Inflammatory macrophage treated with lipopolysaccharide for 1 hour (primary cell): ENCODE measurements at regions not wholly inside any gene's neighbourhood (a gene's known extent, or its start where the extent isn't known, plus 50 kb on each side); places are given as distances from the start of the nearest gene placed in this dataset.

Experiments used
- DNase-seq, 2 donors: peaks; one replicate each; pipeline ENCODE4 v3.0.0-alpha.2; 2020 to 2022

DNA sequence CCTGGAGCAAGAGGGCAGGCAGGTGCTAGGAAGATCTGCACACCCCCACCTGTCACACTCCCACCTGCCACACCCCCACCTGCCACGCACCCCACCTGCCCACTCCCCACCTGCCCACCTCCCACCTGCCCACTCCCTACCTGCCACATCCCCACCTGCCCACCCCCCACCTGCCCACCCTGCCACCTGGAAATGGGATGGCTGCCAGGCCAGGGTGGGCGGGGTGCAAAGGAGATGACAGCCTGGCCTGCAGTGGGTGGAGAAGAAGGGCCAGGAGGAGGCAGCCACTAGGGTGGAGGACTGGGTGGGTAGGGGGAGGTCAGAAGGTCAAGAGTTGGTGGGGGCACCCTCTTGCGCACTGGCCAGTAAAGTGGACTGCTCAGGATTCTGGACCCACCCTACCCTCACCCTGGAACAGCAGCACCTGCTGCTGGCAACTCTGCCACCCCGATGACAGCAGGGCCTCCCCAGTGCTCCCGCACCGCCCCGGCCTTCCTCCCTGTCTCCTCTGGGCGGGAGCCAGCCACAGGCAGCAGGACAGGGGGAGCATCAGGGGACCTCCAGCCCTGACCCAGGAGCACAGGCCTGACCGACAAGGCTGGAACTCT lies 66.8 kb upstream of the NKX1-1 start:
- no peak for DNase-seq

DNA sequence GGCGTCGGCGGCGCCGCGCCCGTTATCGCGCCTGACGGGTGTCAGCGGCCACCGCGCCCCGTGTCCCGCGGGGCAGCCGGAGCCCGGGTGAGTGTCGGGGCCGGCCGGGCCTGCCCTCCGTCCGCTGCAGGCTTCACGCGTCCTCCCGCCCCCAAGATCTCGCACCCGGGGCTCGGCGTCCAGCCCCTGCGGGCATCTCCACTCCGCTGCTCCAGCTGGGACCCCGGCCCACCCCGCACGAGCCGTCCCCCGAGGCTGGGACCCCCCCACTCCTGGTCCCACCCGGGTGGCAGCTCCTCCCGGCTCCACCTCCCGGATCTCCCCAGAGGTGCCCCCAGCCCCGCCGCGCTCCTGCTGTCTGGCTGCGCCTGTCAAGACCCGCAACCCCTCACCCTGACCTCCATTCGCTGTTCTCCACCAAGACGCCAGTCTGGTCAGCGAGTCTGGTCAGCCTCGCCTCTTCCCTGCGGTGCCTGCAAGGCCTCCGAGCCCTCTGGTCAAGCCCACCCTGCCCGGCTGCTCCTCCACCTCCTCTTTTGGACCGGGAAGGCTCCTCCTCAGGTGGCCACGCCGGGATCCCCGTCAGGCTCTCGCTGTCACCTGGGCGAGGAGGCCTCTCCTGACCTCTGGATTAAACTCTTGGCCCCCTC lies 66.0 kb upstream of the NKX1-1 start:
- DNase-seq: no peak

DNA sequence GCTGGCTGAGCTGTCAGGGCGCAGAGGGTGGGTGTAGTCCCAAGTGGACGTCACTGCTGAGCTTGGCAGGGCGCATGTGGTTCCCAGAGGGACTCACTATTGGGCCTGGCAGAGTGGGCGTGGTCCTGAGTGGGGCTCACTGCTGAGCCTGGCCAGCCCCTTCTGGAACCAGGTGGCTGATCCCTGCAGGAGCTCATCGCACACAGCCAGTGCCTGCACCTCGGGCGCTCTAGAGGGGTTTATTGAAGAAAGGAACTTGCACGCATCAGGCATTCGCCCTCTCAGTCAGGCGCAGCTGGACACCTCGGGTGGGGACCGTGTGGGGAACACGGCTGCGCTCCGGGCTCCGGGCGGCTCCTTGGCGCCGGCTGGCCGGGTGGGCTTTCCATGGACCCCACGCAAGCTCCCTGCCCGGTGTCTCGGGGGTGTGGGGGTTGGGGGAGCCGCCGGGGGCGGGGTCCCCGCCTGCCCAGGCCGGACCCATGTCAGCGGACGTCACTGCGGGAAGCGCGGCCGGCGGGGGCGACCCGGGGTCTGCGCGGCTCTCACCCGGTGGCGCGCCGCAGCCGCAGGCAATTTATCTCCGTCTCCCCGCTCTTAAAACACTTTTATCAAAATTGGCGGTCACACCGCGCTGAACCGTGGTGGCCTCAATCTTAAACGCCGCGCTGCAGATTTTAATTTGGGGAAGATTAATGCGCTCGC lies 65.4 kb upstream of the NKX1-1 start:
- no peak for DNase-seq

DNA sequence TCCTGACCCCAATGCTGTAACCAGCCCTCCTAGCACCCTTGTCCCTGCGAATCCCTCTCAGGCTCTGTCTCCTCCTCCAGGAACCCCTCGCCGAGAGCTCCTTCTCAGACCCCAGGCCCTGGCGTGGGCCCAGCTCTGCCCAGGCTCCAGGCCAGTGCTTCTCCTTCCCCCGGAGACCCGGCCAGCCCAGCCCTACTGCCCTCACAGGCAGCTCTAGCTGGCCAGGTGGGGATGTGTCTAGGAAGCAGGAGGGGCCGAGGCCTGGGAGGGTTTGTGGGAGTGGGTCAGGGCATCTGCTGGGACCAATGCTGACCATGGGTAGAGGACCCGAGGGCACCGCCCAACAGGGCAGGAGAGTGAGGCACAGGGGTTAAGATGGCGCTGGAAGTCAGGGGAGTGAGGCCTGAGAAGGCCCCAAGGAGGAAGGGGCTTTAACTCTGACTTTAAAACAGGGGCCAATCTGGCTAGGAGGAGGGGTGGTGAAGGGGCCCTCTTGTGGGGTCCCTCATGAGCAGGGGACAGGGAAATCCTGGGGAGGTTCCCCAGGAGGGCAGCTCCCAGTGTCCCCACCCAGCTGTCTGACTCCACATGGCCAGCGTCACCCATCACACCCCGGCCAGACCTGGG lies 64.7 kb upstream of the NKX1-1 start:
- DNase-seq: no peak

DNA sequence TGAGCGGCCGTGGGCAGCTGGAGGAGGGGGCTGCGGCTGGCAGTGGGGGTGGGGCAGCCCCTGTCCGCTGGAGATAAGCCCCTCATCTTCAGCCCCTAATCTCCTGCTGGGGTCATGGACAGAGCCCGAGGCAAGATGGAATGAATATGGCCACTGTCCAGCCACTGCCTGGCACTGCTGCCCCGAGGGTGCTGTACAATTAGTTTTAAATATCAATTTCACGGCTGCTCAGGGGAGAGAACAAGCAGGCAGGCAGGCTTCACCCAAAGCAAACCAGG lies 64.1 kb upstream of the NKX1-1 start:
- no peak for DNase-seq

DNA sequence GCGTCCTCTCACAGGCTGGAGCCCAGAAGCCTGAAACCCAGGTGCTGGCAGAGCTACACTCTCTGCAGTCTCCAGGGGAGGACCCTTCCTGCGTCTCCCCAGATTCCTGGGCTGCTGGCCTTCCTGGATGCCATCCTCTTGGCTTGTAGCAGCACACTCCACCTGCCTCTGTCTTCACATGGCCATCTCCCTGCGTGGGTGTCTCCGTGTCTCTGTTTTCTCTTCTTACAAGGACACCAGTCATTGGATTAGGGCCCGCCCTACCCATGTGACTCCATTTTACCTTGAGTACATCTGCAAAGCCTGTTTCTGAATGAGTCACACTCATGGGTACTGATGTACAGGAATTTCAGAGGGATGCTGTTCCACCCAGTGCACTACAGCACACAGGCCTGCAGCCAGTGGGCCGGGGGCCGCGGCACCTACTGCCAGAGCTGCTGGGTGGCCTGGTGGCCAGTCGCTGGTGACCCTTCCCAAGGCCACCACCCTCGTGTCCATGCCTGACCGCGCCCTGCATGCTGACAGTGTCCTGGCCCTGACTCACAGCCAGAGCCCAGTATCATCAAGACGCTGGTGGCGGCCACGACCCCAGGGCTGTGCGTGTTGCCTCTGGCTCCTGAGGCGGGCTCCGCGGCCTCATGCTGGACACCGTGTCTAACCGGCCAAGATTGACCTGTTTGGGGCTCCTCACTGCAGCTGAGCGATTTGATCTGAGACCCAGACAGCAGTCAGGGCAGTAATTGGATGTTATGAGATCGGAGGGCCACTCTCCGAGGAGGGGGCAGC lies 63.6 kb upstream of the NKX1-1 start:
- DNase-seq: no peak

DNA sequence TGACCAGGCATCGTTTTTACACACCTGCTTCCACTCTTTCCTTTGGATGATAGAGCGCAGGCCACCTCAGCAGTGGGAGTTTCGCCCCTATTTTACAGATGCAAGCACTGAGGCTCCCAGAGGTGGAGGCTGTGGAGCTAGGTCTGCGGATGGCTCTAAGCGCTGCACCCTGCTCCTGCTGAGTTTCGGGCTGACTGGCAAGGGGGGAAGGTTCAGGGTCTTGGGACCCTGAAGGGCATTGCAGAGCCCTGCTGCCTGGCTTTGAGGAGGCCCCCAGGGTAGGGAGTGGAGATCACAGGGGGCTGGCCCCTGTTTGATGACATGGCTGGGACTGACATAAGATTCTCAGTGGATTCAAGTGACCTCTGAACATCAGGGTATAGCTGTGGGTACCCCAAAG lies 62.8 kb upstream of the NKX1-1 start:
- DNase-seq: no peak

DNA sequence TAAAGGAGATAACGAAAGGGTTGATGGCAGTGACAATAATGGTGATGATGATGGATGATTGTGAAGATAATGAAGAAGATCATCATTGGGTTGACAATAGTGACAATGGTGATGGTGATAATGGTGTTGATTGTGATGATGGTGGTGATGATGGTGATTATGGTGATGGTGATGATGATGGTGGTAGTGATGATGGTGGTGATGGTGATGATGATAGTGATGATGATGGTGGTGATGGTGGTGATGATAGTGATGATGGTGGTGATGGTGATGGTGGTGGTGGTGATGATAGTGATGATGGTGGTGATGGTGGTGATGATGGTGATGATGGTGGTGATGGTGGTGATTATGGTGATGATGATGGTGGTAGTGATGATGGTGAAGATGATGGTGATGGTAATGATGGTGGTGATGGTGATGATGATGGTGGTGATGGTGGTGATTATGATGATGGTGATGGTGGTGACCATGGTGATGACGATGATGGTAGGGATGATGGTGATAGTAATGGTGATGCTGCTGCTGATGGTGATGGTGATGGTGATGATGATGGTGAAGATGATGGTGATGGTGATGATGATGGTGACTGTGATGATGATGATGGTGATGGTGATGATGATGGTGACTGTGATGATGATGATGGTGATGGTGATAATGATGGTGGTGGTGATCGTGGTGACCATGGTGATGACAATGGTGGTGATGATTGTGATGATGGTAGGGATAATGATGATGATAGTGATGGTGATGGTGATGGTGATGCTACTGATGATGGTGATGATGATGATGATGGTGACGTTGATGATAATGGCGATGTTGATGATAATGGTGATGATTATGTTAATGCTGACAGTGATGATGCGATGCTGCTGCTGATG lies 61.6 kb upstream of the NKX1-1 start:
- no peak for DNase-seq

DNA sequence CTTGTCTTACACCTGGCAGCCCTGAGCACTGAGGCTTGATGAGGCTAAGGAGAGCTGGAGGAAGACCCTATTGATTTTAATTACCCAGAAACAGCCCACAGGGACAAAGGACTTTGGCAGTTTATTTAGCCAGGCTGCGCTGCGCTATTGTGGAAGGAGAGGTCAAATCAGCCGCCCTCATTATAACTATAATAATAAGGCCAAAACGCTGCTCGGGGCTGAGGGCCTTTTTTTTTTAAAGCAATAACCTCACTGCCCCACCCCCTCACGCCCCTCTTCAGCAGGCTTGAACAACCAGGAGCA lies 60.6 kb upstream of the NKX1-1 start:
- no peak for DNase-seq

DNA sequence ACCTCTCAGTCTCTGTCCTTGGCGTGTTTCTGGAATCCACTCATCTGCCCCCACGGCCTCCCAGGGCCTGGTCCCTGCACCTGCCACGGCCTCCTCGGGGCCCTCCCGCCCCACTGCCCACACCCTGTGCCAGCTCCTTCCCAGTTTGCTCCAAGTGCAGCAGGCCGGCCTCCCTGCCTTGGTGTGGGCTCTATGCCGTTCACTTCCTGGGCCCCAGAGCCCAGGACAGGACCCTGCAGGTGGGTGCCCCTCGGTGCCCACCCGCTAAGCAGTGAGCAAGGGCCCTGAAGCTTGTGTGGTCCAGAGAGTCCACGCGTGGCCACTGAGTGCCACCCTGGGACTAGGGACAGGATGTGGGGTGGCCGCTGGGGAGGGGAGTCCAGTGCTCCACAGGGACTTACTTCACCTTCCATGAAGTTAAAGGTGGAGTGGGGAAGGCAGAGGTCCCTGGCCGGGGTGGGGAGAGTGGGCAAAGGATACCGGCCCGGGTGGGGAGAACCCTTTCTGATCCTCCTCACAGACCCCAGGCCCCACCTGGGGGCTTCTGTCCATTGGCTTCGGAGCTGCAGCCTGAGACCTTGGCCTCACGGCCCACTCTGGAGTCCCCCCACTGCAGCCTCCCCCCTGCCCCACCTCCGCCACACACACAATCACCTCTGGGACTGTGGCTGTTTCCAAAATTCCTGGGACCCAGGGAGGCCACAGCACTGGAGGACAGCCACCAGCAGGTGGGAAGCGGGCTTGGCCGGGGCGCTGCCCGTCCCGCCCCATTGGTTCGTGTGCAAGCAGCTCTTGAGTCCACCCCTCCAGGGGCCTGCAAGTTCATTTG lies 60.0 kb upstream of the NKX1-1 start:
- no peak for DNase-seq

DNA sequence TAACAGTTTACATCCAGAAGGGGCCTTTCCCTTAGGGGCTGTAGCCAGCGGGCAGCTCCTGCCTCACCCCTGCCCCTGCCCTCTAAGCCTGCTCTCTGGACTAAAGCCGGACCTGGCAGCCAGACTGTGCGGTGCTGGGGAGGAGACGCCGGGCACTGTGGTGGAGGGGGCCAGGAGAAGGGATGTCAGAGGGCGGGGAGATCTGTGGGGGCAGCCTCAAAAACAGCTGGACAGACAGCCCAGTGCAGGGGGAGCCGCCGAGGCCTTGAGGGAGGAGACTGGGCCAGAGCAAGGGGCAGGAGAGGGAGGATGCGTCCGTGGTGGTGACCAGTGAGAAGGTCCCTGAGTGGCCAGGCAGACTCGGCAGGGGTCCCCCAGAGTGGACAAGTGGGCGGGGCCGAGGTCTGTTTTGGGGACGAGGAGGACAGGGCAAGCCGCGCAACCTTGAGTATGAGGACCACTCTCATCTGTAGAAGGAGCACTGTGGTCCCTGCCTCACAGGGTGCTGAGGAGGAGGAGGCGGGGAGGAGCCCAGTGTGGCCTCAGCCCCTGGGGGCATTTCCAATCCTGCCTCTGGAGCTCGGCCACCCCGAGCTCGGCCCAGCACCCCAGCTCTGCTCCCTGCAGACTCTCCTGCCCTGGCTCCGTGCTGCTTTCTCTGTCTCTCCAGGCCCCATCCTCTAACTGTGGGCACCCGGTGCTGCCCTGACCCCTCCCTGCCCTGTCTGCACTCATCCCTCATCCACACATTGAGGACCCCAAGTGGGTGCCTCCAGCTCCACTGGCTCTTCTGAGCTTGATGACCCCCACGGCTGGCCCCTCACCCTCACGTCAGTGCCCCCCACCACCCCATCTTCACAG lies 59.2 kb upstream of the NKX1-1 start:
- no peak for DNase-seq

DNA sequence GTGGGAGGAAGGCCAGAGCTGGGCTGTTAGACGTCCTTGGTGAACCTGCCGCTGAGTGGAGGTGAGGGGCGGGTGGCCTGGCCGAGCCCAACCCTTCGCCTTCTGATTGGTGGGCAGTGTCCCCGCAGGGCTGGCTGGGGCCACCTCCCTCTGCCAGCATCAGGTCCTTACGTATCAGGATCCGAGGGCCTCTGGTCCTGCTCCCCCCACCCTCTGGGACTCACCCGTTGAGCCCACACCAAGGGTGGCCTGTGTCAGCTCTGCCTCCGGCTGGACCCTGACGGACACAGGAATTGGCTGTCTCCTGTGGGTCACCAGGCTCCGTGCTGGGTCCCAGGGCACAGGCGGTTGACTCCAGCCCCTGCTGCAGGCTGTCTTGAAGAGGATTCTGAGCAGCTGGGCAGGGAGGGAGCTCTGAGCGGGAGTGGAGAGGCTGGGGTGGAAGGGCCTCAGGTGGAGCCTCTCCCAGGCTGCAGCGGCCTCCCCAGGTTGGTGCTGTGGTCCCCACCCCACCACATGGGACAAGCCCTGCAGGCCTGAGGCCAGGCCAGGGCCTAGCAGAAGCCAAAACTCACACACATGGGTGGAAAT lies 58.4 kb upstream of the NKX1-1 start:
- no peak for DNase-seq

DNA sequence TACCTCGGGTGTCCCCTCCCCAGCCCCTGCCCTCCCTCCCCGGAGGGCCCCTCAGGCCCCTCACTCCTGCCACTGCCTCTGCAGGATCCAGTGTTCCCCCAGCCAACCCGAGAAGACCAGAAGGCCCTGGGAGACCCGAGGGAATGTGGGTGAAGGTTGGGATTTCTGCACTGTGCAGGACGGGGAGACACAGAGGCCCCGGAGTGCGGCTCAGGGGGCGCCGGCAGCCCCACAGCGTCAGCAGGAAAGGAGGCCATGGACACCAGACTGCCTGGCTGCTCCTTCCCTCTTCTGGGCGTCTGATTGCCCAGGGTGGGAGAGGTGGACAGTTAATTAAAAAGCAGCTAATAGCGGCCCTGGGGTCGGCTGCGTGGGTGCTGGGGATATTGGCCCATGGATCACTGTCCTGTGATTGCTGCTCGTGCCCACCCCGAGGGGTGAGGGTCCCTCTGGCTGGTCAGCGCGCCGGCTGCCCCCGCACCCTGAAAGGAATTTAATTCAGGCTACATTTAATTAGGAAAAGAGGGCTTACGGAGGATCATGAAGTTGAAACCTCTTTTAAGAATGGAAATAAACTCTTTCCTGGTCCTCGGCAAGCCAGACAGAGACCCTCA lies 57.8 kb upstream of the NKX1-1 start:
- DNase-seq: no peak

DNA sequence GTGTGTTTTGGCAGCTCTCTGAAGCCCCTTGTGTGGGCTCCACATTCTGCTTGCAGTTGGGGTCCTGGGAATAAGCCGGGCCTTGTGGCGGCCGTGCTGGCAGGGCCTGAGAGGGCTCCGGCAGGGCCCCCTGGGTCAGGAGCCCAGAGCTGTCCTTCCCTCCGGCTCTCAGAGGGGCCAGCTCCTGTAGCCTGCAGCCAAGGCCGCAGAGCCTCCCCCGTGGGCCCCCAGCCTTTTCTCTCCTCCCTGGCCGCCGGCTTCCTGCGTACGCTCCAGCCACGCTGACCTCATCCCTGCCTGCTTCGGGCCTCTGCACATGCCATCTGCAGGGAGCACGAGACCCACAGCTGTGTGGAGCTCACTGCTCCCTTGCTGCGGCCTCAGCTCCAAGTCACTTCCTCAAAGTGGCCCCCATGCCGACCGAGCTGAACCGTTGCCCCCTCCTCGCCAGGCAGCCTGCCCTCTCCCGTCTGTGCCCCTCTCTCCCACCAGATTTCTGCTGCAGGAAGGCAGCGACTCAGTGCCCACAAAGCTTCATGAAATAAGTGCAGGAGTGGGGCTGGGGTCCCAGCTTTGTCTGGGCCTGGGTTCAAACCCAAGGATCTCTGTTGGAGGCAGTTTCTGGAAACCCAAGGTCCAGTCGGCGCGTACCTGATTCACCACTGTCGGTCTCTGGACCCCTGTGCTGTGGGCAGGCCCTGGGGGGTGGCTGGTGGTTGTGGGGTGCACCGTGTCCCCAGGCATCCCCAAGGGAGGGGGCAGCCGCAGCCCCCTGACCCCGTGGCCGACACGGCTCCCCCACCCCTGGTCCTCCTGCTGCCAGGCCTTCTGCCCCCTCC lies 57.1 kb upstream of the NKX1-1 start:
- DNase-seq: no peak

DNA sequence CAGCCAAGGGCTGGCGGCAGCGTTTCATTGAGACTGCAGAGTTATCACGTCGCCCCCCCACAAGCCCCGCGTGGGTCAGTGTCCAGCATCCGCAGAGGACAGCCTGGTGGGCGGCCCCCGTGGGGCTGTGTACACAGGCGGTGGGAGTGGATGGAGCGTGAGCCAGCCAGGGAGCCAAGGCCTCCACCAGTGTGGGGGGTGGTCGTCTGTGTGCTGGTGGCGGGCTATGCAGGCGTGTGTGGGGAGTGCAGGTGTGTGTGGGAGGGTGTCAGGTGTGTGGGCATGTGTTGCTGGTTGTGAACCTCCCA lies 56.5 kb upstream of the NKX1-1 start:
- DNase-seq: no peak

DNA sequence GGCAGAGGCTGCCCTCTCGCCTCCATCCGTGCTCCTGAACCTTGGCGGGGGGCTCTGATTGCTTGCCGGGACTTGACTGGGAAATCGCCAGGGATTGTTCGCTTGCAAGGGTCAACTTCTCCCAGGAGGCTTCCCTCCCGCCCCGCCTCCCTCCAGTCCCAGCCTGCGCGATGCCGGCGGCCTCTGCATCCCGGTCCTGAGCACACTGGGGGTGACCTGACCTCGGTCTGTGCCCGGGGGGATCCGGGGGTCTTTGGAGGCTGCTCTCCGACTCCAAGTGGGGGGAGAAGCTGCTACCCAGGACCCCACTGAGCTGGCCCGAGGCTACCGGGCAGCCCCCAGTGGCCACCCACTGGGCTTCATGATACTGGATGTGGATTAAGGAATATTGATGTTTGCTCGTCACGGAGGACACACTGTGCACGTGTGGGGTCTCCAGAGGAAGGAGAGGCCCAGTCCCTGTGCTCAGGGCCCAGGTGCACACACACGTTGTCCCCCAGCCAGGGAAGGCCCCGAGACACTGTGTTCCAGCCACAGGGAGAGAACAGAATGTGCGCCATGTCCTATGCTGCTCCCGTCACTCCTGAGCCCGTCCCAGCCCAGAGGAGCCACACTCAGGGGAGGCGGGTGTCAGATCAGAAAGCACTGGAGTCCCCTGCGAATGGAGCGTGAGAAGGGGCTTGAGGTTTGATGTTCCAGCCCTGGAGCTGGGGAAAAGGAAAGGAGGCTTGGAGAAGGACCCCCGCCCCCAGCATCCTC lies 55.9 kb upstream of the NKX1-1 start:
- no peak for DNase-seq

DNA sequence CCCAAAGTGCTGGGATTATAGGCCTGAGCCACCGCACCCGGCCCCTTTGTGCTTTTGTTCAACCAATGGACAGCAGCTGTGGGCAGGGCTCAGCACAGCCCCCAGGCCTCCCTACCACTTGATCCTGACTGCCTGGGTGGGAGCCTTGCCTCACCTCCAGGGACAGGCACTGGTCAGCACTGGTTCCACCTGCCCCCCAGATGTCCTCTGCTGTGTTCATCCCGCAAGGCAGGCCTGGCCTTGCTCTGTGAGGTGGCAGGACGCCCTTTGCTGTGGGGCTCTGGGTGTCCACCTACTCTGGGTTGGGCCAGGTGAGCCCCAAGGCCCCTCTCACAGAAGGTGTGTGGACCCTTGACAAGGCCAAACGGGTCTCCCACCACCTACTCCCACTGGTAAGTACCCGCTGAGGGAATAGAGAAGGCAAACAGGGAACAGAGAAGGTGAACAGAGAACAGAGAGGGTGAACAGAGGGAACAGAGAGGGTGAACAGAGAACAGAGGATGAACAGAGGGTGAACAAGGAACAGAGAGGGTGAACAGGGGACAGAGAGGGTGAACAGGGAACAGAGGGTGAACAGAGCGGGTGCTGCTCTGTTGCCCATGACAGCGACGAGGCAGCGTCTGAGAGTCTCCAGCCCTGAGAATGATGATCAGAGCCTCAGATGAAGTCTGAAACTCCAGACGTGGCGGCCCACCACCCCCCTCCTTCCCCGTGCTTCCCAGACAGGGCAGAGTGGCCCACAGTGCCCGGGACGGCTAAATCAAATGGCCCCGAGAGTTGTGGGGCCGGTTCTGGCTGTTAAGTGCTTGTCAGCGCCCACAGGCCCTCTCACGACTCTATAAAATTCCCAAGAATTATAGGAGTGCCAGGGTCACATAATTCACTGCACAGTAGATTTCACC lies 55.0 kb upstream of the NKX1-1 start:
- no peak for DNase-seq
